Spleen (tissue), 7 donors: ENCODE measurements at regions not wholly inside any gene's neighbourhood (a gene's known extent, or its start where the extent isn't known, plus 50 kb on each side); places are given as distances from the start of the nearest gene placed in this dataset.

Experiments used
- POLR2AphosphoS5 ChIP-seq, 3 donors: sonication (generic); formaldehyde crosslinking; IDR thresholded peaks; one replicate each; pipeline ENCODE4 v1.5.1; 2017; ENCODE audit warnings: antibody characterized with exemption in 3 of 3
- TF ChIP-seq, protein P1 (sequence below), 11 experiments: fragments of 200-600 bp in 7 of 11; fragments of 450-650 bp in 4 of 11; sonication (generic) in 4 of 11; IDR thresholded peaks in 8 of 11; conservative IDR thresholded peaks in 3 of 11; 1 replicate in 7 of 11; 2 replicates in 4 of 11; pipeline versions ENCODE4 v1.4.0 to v1.8.0; 2016 to 2021; ENCODE audit warnings: antibody characterized with exemption in 11 of 11, inconsistent platforms in 4 of 11, mild to moderate bottlenecking in 1 of 11
- donor health status: DM: no; HTN: no; CAD: no; lungs with moderate emphysema.
- donor health status: DM: no; HTN: no; CAD: no.
- donor health status: DM: no; HTN: no; CAD: no.

DNA sequence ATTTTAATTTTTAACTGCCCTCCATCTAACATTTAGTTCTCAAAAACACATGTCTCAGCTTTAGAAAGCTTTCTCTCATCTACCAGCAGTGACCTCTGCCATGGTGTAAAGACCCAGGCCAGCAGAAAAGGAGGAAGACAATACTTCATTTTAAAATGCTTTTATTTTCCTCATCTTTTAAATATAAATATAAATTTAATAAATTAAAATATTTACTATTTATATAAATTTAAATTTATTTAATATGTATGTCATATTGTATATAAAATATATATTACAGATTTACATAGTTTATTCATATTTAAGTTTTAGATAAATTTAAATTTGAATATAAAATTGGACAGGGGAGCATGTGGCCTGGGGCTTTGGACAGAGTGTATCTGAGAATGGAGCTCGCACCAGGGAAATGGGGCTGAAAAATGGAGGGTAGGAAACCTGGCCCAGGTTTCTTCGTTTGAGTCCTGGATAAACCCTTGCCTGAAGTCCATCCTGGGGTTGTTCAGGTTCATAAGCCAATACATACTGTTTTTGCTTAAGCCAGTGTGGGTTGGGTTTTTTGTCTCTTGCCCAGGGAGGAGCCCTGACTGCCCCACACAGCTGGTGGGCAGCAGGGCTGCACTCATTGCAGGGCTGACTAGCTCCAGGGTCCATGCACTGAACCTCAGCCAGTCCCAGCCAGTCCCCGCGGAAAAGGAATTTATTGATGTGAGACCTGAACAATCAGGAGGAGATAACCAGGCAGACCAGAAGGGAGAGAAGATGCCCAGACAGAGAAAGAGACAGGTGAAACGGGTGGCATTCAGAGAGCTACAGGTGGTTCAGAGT is 77.3 kb upstream of the LAPTM4A start:
- TF ChIP-seq, protein P1, sequence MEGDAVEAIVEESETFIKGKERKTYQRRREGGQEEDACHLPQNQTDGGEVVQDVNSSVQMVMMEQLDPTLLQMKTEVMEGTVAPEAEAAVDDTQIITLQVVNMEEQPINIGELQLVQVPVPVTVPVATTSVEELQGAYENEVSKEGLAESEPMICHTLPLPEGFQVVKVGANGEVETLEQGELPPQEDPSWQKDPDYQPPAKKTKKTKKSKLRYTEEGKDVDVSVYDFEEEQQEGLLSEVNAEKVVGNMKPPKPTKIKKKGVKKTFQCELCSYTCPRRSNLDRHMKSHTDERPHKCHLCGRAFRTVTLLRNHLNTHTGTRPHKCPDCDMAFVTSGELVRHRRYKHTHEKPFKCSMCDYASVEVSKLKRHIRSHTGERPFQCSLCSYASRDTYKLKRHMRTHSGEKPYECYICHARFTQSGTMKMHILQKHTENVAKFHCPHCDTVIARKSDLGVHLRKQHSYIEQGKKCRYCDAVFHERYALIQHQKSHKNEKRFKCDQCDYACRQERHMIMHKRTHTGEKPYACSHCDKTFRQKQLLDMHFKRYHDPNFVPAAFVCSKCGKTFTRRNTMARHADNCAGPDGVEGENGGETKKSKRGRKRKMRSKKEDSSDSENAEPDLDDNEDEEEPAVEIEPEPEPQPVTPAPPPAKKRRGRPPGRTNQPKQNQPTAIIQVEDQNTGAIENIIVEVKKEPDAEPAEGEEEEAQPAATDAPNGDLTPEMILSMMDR (IDR thresholded peaks at IDR 0.05 in 8 of 11, conservative IDR thresholded peaks at IDR 0.05 in 3 of 11), result no peak
- TF ChIP-seq POLR2AphosphoS5 (IDR thresholded peaks at IDR 0.05), result no peak
